Smooth muscle cell (in vitro differentiated cells): ENCODE measurements at regions not wholly inside any gene's neighbourhood (a gene's known extent, or its start where the extent isn't known, plus 50 kb on each side); places are given as distances from the start of the nearest gene placed in this dataset.

Source experiments
- DNase-seq: peaks from one replicate; lab custom pipeline; 2025; ENCODE audit not compliant: unreplicated experiment; lab: John Stamatoyannopoulos, UW
- H2AFZ ChIP-seq: fragments of 200-600 bp; sonication (generic); 2 replicates; pipeline ENCODE4 v1.6.0; 2016; ENCODE audit warnings: antibody characterized with exemption, low read depth, mild to moderate bottlenecking
- H3F3A ChIP-seq: fragments of 200-600 bp; sonication (generic); 2 replicates; pipeline ENCODE4 v1.6.0; 2017; ENCODE audit warnings: antibody characterized with exemption, low read depth
- H3K27ac ChIP-seq: fragments of 200-600 bp; sonication (generic); 2 replicates; pipeline ENCODE4 v1.5.1; 2016; ENCODE audit warnings: low read depth, mild to moderate bottlenecking
- H3K27me3 ChIP-seq: fragments of 200-600 bp; sonication (generic); 2 replicates; pipeline ENCODE4 v1.6.1; 2016; ENCODE audit warnings: low read depth, mild to moderate bottlenecking
- H3K36me3 ChIP-seq: fragments of 200-600 bp; sonication (generic); 2 replicates; pipeline ENCODE4 v1.5.1; 2016; ENCODE audit warnings: low read depth
- H3K4me1 ChIP-seq: fragments of 200-600 bp; sonication (generic); 2 replicates; pipeline ENCODE4 v1.5.1; 2016; ENCODE audit warnings: low read depth
- H3K4me2 ChIP-seq: fragments of 200-600 bp; sonication (generic); 2 replicates; pipeline ENCODE4 v1.6.0; 2016; ENCODE audit warnings: mild to moderate bottlenecking
- H3K4me3 ChIP-seq: fragments of 200-600 bp; sonication (generic); 2 replicates; pipeline ENCODE4 v1.5.1; 2016; ENCODE audit warnings: mild to moderate bottlenecking
- H3K79me2 ChIP-seq: fragments of 200-600 bp; sonication (generic); 2 replicates; pipeline ENCODE4 v1.6.0; 2016; ENCODE audit warnings: low read depth, mild to moderate bottlenecking
- H3K9ac ChIP-seq: fragments of 200-600 bp; sonication (generic); 2 replicates; pipeline ENCODE4 v1.6.0; 2016; ENCODE audit warnings: low read depth
- H3K9me3 ChIP-seq: fragments of 200-600 bp; sonication (generic); replicated peaks from 2 replicates; pipeline ENCODE4 v1.5.1; 2016; ENCODE audit warnings: low read depth
- H4K20me1 ChIP-seq: fragments of 200-600 bp; sonication (generic); 2 replicates; pipeline ENCODE4 v1.6.0; 2016; ENCODE audit warnings: low read depth
- CTCF ChIP-seq: fragments of 200-600 bp; sonication (generic); IDR thresholded peaks from 2 replicates; pipeline ENCODE4 v1.5.1; 2017; ENCODE audit warnings: borderline replicate concordance, mild to moderate bottlenecking, antibody characterized with exemption; ENCODE audit not compliant: insufficient read depth, poor library complexity, severe bottlenecking
- WGBS: methylation state at CpG from one replicate; pipeline ENCODE4 v1.1.7; 2016; ENCODE audit warnings: low lambda C conversion rate; 5-methylcytosine and 5-hydroxymethylcytosine counted together

DNA sequence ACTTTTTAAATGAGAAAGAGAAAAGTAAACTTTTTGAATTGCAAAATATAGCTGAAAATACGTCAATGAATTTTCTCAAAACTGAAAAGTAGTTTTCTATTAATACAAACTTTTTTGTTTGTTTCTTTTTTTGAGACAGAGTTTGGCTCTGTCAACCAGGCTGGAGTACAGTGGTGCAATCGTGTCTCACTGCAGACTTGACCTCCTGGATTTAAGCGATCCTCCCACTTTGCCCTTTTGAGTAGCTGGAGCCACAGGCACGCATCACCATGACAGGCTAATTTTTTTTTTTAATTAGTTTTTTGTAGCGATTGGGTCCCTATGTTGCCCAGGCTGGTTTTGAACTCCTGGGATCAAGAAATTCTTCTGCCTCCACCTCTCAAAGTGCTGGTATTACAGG lies 610.4 kb downstream of the ELAVL2 start:
- Histone ChIP-seq H2AFZ (no peak overlapping the region), H3K9ac (no peak overlapping the region), H3K79me2 (no peaks in the 10 kb centered on the region), H3K27ac (no peak overlapping the region), H3K4me1 (no peaks in the 10 kb centered on the region), H3K9me3 (no peaks in the 10 kb centered on the region), H3K36me3 (no peaks in the 10 kb centered on the region), H4K20me1 (no peaks in the 10 kb centered on the region), H3K27me3 (no peaks in the 10 kb centered on the region), H3K4me3 (no peak overlapping the region), H3F3A (no peaks in the 10 kb centered on the region), H3K4me2 (no peak overlapping the region)
- 83% methylated on average over 5 of the region's 5 CpGs for WGBS
- no peak for DNase-seq
- no peak for TF ChIP-seq CTCF

- H3K36me3 ChIP-seq = no peaks in the 10 kb centered on the region
- TF ChIP-seq CTCF = no peak
- no peaks in the 10 kb centered on the region for H3K27me3 ChIP-seq
- no peak overlapping the region for H3K4me3 ChIP-seq
- 93% methylated on average over 13 of the region's 13 CpGs for WGBS
- H3K27ac ChIP-seq = no peak overlapping the region
- no peak for DNase-seq
- H3K79me2 ChIP-seq = no peaks in the 10 kb centered on the region
- no peak overlapping the region for H3K9ac ChIP-seq
- H3K4me2 ChIP-seq = no peak overlapping the region
- no peaks in the 10 kb centered on the region for H3K9me3 ChIP-seq
- no peaks in the 10 kb centered on the region for H4K20me1 ChIP-seq
- no peaks in the 10 kb centered on the region for H3F3A ChIP-seq
- no peak overlapping the region for H2AFZ ChIP-seq
- no peaks in the 10 kb centered on the region for H3K4me1 ChIP-seq
These were observed 606.6 kb downstream of the ELAVL2 start for GRCh38 chr9:23219471-23219870.

DNA sequence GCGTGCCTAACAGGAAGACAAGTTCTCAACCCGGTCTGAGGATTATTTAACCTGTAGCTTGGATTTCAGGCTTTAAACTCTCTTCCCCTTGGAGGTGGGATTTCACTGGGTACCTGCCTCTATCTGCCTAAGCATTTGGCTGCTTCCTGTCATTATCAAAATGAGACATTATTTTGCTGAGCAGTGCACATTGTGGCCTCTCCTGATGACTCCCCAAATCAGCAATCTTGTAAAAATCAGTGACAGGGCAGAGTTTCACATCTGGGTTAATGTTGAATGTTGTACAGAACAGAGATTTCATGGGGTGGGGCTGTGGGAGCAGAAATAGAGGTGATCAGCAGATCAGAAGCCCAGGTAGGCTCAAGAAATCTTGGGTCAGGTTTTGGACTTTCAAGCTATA lies 605.9 kb downstream of the ELAVL2 start:
- no peak for DNase-seq
- H3K9me3 ChIP-seq = no peaks in the 10 kb centered on the region
- H3F3A ChIP-seq = no peaks in the 10 kb centered on the region
- no peak overlapping the region for H2AFZ ChIP-seq
- no peak overlapping the region for H3K4me3 ChIP-seq
- no peaks in the 10 kb centered on the region for H3K79me2 ChIP-seq
- H3K27me3 ChIP-seq = no peaks in the 10 kb centered on the region
- TF ChIP-seq CTCF = no peak
- no peaks in the 10 kb centered on the region for H3K36me3 ChIP-seq
- 92% methylated on average over 2 of the region's 2 CpGs for WGBS
- H4K20me1 ChIP-seq = no peaks in the 10 kb centered on the region
- no peak overlapping the region for H3K9ac ChIP-seq
- H3K4me1 ChIP-seq = no peaks in the 10 kb centered on the region
- no peak overlapping the region for H3K27ac ChIP-seq
- H3K4me2 ChIP-seq = no peak overlapping the region

DNA sequence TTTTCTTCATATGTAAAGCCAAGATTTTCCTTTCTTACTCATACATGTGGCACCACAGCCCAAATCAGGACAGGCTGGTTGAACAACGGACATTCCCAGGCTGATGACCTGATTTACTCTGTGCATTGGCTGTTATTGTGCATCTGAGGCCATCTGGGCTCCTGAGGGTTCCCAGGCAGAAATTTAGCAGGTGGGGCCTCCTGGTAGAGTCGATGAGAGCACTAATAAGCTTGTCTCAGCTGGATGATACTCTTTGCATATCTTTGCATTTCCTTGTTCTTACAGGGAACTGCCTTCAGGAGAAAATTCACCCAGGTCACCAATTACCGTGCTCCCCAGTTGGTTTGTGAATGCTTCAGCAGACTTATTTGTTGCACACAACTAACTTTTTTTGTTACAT lies 605.1 kb downstream of the ELAVL2 start:
- Histone ChIP-seq H3K4me1 (no peaks in the 10 kb centered on the region), H3K27ac (no peak overlapping the region), H3K9ac (no peak overlapping the region), H3F3A (no peaks in the 10 kb centered on the region), H3K79me2 (no peaks in the 10 kb centered on the region), H3K4me2 (no peak overlapping the region), H4K20me1 (no peaks in the 10 kb centered on the region), H2AFZ (no peak overlapping the region), H3K36me3 (no peaks in the 10 kb centered on the region), H3K9me3 (no peaks in the 10 kb centered on the region), H3K27me3 (no peaks in the 10 kb centered on the region), H3K4me3 (no peak overlapping the region)
- no peak for TF ChIP-seq CTCF
- no peak for DNase-seq
- 69% methylated on average over 3 of the region's 3 CpGs for WGBS
